Activated T-helper 2 cell treated with anti-CD3 and anti-CD28 coated beads, Interferon-gamma antibody, Interleukin-2, Interleukin-4, amounts not matched to agents 10 μg/mL and 5 μg/mL and 100 μg/mL, durations not matched to agents 14 hours and 24 hours and 36 hours (primary cell): ENCODE measurements at regions not wholly inside any gene's neighbourhood (a gene's known extent, or its start where the extent isn't known, plus 50 kb on each side); places are given as distances from the start of the nearest gene placed in this dataset.

Source experiments
- DNase-seq: peaks from one replicate; pipeline ENCODE4 v3.0.0; 2021; ENCODE audit warnings: low spot score
- H3K27ac Mint-ChIP-seq: one replicate; pipeline ENCODE4 v1.8.0; 2021; ENCODE audit warnings: mixed read lengths
- H3K27me3 Mint-ChIP-seq: one replicate; pipeline ENCODE4 v1.8.0; 2021; ENCODE audit warnings: low read depth, mixed read lengths
- H3K36me3 Mint-ChIP-seq: one replicate; pipeline ENCODE4 v1.8.0; 2021; ENCODE audit warnings: low read depth, mixed read lengths
- H3K4me1 Mint-ChIP-seq: one replicate; pipeline ENCODE4 v1.8.0; 2021; ENCODE audit warnings: low read depth, mixed read lengths
- H3K4me3 Mint-ChIP-seq: one replicate; pipeline ENCODE4 v1.8.0; 2021; ENCODE audit warnings: low read depth, mild to moderate bottlenecking, moderate library complexity, mixed read lengths
- H3K9me3 Mint-ChIP-seq: one replicate; pipeline ENCODE4 v1.8.0; 2021; ENCODE audit warnings: mixed read lengths
- intact Hi-C: fragments of 100-400 bp; cut with micrococcal nuclease; formaldehyde crosslinking; loops from one replicate; pipeline ENCODE4 v1.15.1; 2023

GRCh38 chr5:74255692-74256392 lies 384.7 kb downstream of the ENC1 start:
- Mint-ChIP-seq H3K36me3 (no peaks in the 10 kb centered on the region), H3K9me3 (no peaks in the 10 kb centered on the region), H3K27me3 (peaks cover 28% of the 10 kb centered on the region), H3K4me3 (no peak overlapping the region), H3K27ac (no peak overlapping the region), H3K4me1 (no peaks in the 10 kb centered on the region)
- intact Hi-C loops, result no loop called here
- DNase-seq, result no peak

- Mint-ChIP-seq H3K27ac (no peak overlapping the region), H3K9me3 (no peaks in the 10 kb centered on the region), H3K4me3 (no peak overlapping the region), H3K4me1 (no peaks in the 10 kb centered on the region), H3K27me3 (peaks cover 27% of the 10 kb centered on the region), H3K36me3 (no peaks in the 10 kb centered on the region)
- DNase-seq, result no peak
- intact Hi-C loops, result no loop called here
These were observed 386.3 kb downstream of the ENC1 start for GRCh38 chr5:74254257-74254656.

GRCh38 chr5:74252044-74252443 lies 388.5 kb downstream of the ENC1 start:
- H3K27me3 Mint-ChIP-seq, result peaks cover 18% of the 10 kb centered on the region
- intact Hi-C loops, result no loop called here
- H3K4me3 Mint-ChIP-seq, result no peak overlapping the region
- H3K9me3 Mint-ChIP-seq, result no peaks in the 10 kb centered on the region
- H3K36me3 Mint-ChIP-seq, result no peaks in the 10 kb centered on the region
- no peak overlapping the region for H3K27ac Mint-ChIP-seq
- no peaks in the 10 kb centered on the region for H3K4me1 Mint-ChIP-seq
- no peak for DNase-seq

- no peak overlapping the region for H3K4me3 Mint-ChIP-seq
- H3K27me3 Mint-ChIP-seq, result peaks cover 15% of the 10 kb centered on the region
- intact Hi-C loops, result no loop called here
- no peak overlapping the region for H3K27ac Mint-ChIP-seq
- no peaks in the 10 kb centered on the region for H3K9me3 Mint-ChIP-seq
- no peaks in the 10 kb centered on the region for H3K4me1 Mint-ChIP-seq
- DNase-seq, result no peak
- no peaks in the 10 kb centered on the region for H3K36me3 Mint-ChIP-seq
These were observed 389.1 kb downstream of the ENC1 start for GRCh38 chr5:74251141-74252035.

GRCh38 chr5:74250304-74251102 lies 390.0 kb downstream of the ENC1 start:
- H3K36me3 Mint-ChIP-seq, result no peaks in the 10 kb centered on the region
- no peak overlapping the region for H3K27ac Mint-ChIP-seq
- no peaks in the 10 kb centered on the region for H3K4me1 Mint-ChIP-seq
- no peaks in the 10 kb centered on the region for H3K9me3 Mint-ChIP-seq
- H3K4me3 Mint-ChIP-seq, result no peak overlapping the region
- no peak for DNase-seq
- H3K27me3 Mint-ChIP-seq, result peaks cover 12% of the 10 kb centered on the region
- intact Hi-C loops, result no loop called here

- H3K27ac Mint-ChIP-seq, result no peak overlapping the region
- intact Hi-C loops, result no loop called here
- H3K9me3 Mint-ChIP-seq, result no peaks in the 10 kb centered on the region
- H3K4me3 Mint-ChIP-seq, result no peak overlapping the region
- H3K27me3 Mint-ChIP-seq, result peaks cover 10% of the 10 kb centered on the region
- DNase-seq, result no peak
- no peaks in the 10 kb centered on the region for H3K36me3 Mint-ChIP-seq
- no peaks in the 10 kb centered on the region for H3K4me1 Mint-ChIP-seq
These were observed 392.0 kb downstream of the ENC1 start for GRCh38 chr5:74248576-74248975.

GRCh38 chr5:74244406-74244805 lies 396.1 kb downstream of the ENC1 start:
- Mint-ChIP-seq H3K27me3 (peaks cover 17% of the 10 kb centered on the region), H3K9me3 (no peaks in the 10 kb centered on the region), H3K4me3 (no peak overlapping the region), H3K27ac (no peak overlapping the region), H3K36me3 (no peaks in the 10 kb centered on the region), H3K4me1 (peaks cover 6% of the 10 kb centered on the region)
- DNase-seq, result no peak
- intact Hi-C loops, result no loop called here

GRCh38 chr5:74243634-74244033 lies 396.9 kb downstream of the ENC1 start:
- intact Hi-C loops, result no loop called here
- no peak overlapping the region for H3K27ac Mint-ChIP-seq
- no peaks in the 10 kb centered on the region for H3K36me3 Mint-ChIP-seq
- no peak for DNase-seq
- no peak overlapping the region for H3K4me3 Mint-ChIP-seq
- no peaks in the 10 kb centered on the region for H3K9me3 Mint-ChIP-seq
- peaks cover 21% of the 10 kb centered on the region for H3K27me3 Mint-ChIP-seq
- H3K4me1 Mint-ChIP-seq, result peaks cover 6% of the 10 kb centered on the region

GRCh38 chr5:74242516-74242915 lies 398.0 kb downstream of the ENC1 start:
- Mint-ChIP-seq H3K36me3 (no peaks in the 10 kb centered on the region), H3K27ac (no peak overlapping the region), H3K9me3 (no peaks in the 10 kb centered on the region), H3K4me3 (no peak overlapping the region), H3K27me3 (peaks cover 23% of the 10 kb centered on the region), H3K4me1 (peaks cover 6% of the 10 kb centered on the region)
- intact Hi-C loops, result no loop called here
- DNase-seq, result no peak

- H3K27ac Mint-ChIP-seq, result no peak overlapping the region
- intact Hi-C loops, result loop anchor here (2.0 kb wide), 1 partner anchor 41 kb away; no protein-coding TSS in a partner anchor
- H3K4me1 Mint-ChIP-seq, result peaks cover 6% of the 10 kb centered on the region
- peaks cover 23% of the 10 kb centered on the region for H3K27me3 Mint-ChIP-seq
- no peak for DNase-seq
- no peak overlapping the region for H3K4me3 Mint-ChIP-seq
- H3K36me3 Mint-ChIP-seq, result no peaks in the 10 kb centered on the region
- H3K9me3 Mint-ChIP-seq, result no peaks in the 10 kb centered on the region
These were observed 398.8 kb downstream of the ENC1 start for GRCh38 chr5:74241751-74242140.

GRCh38 chr5:74240783-74241750 lies 399.5 kb downstream of the ENC1 start:
- Mint-ChIP-seq H3K27ac (no peak overlapping the region), H3K4me3 (no peak overlapping the region), H3K4me1 (peaks cover 6% of the 10 kb centered on the region), H3K9me3 (no peaks in the 10 kb centered on the region), H3K27me3 (peaks cover 23% of the 10 kb centered on the region), H3K36me3 (no peaks in the 10 kb centered on the region)
- intact Hi-C loops, result loop anchor here (2.0 kb wide), 1 partner anchor 40 kb away; no protein-coding TSS in a partner anchor
- DNase-seq, result no peak

- intact Hi-C loops, result no loop called here
These were observed 401.3 kb downstream of the ENC1 start for GRCh38 chr5:74239261-74239660.

More at GRCh38 chr5:74239261-74239660, 401.3 kb downstream of the ENC1 start:
- no peak overlapping the region for H3K4me3 Mint-ChIP-seq
- peaks cover 27% of the 10 kb centered on the region for H3K27me3 Mint-ChIP-seq
- DNase-seq, result no peak
- H3K36me3 Mint-ChIP-seq, result no peaks in the 10 kb centered on the region
- no peaks in the 10 kb centered on the region for H3K9me3 Mint-ChIP-seq
- H3K27ac Mint-ChIP-seq, result no peak overlapping the region
- H3K4me1 Mint-ChIP-seq, result peaks cover 6% of the 10 kb centered on the region
